ENCODE measurements at regions not wholly inside any gene's neighbourhood (a gene's known extent, or its start where the extent isn't known, plus 50 kb on each side); places are given as distances from the start of the nearest gene placed in this dataset.

- no peak for TF ChIP-seq CTCF (IDR thresholded peaks at IDR 0.05)
- no peak for TF ChIP-seq POLR2A (IDR thresholded peaks at IDR 0.05)
Measured at GRCh38 chr5:109950634-109951033, 260.9 kb downstream of the MAN2A1 start.

Data from adrenal gland (tissue), 5 donors.